ENCODE measurements at regions not wholly inside any gene's neighbourhood (a gene's known extent, or its start where the extent isn't known, plus 50 kb on each side); places are given as distances from the start of the nearest gene placed in this dataset.

GRCh38 chr1:29869802-29870201 lies 633.5 kb downstream of the PTPRU start:
- DNase-seq = no peak

GRCh38 chr1:29868944-29869343 lies 632.6 kb downstream of the PTPRU start:
- no peak for DNase-seq

- no peak for DNase-seq
Measured at GRCh38 chr1:29868096-29868495, 631.8 kb downstream of the PTPRU start.

- DNase-seq = no peak
Measured at GRCh38 chr1:29865051-29865450, 628.7 kb downstream of the PTPRU start.

GRCh38 chr1:29864431-29865022 lies 628.2 kb downstream of the PTPRU start:
- no peak for DNase-seq

GRCh38 chr1:29861922-29862321 lies 625.6 kb downstream of the PTPRU start:
- DNase-seq = no peak

GRCh38 chr1:29861446-29861845 lies 625.1 kb downstream of the PTPRU start:
- DNase-seq = no peak

- no peak for DNase-seq
Measured at GRCh38 chr1:29860681-29861080, 624.4 kb downstream of the PTPRU start.

GRCh38 chr1:29860056-29860455 lies 623.7 kb downstream of the PTPRU start:
- no peak for DNase-seq

GRCh38 chr1:29859126-29859525 lies 622.8 kb downstream of the PTPRU start:
- no peak for DNase-seq

- DNase-seq = no peak
Measured at GRCh38 chr1:29858646-29859045, 622.3 kb downstream of the PTPRU start.

- DNase-seq = no peak
Measured at GRCh38 chr1:29856340-29857114, 620.2 kb downstream of the PTPRU start.

GRCh38 chr1:29855561-29856160 lies 619.3 kb downstream of the PTPRU start:
- DNase-seq = no peak

- no peak for DNase-seq
Measured at GRCh38 chr1:29854700-29855276, 618.5 kb downstream of the PTPRU start.

- DNase-seq = no peak
Measured at GRCh38 chr1:29853716-29854330, 617.5 kb downstream of the PTPRU start.

GRCh38 chr1:29852248-29852647 lies 615.9 kb downstream of the PTPRU start:
- no peak for DNase-seq

GRCh38 chr1:29851691-29852090 lies 615.4 kb downstream of the PTPRU start:
- no peak for DNase-seq

- no peak for DNase-seq
Measured at GRCh38 chr1:29849991-29850757, 613.9 kb downstream of the PTPRU start.

- DNase-seq = no peak
Measured at GRCh38 chr1:29849038-29849750, 612.9 kb downstream of the PTPRU start.

GRCh38 chr1:29845910-29846309 lies 609.6 kb downstream of the PTPRU start:
- DNase-seq = no peak

- no peak for DNase-seq
Measured at GRCh38 chr1:29842130-29842529, 605.8 kb downstream of the PTPRU start.

GRCh38 chr1:29839726-29840125 lies 603.4 kb downstream of the PTPRU start:
- no peak for DNase-seq
